ENCODE measurements at regions not wholly inside any gene's neighbourhood (a gene's known extent, or its start where the extent isn't known, plus 50 kb on each side); places are given as distances from the start of the nearest gene placed in this dataset.

DNA sequence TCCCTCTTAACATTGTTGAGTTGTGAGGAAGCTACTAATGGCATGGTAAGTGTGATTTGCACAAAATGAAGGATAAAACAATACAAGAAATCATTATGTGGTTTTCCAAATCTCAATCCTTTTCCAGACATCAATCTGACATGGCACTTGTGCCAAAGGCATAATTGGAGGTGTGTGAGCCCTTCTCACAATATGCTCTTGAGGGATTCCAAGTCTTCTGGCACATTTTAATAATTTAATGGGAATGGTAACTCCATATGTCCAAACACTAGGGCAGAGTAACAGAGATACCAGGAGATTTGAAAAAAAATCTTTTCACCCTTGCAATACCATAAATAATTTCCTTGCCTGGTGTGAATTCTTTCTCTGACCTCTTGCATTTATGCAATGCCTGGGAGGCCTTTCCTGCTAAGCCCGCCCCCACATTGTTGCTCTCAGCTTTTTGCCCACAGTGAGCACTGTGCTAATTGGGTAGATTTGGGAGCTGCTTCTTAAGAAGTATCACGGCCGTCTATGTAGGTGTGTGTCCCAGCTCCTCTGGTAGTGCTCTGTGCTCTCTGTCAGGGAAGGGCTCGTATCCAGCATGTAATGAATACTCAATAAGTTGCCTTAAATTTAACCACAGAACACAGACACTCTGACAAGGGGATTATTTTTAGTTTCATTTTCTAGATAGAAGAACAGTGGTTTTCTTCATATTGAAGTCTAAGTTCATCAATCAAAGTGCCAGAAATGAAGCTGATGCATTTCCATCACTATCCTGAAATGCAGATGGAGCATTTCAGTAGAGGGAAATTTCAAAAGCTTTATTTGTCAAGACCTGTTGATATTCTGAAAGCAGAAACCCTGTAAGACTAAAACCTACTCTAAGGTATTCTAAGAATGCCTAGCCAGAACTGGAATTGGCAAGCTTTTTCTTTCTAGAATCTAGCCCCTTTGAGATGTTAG, 54.4 kb upstream of the CEP85L start:
- no peak for TF ChIP-seq EZH2 (IDR thresholded peaks at IDR 0.05; ENCODE audit: insufficient read depth, poor library complexity, severe bottlenecking)
- no peak for TF ChIP-seq EZH2phosphoT487 (IDR thresholded peaks at IDR 0.05; ENCODE audit: insufficient read depth, low read depth)

Data from GM23248 (cell line).